ENCODE measurements at regions not wholly inside any gene's neighbourhood (a gene's known extent, or its start where the extent isn't known, plus 50 kb on each side); places are given as distances from the start of the nearest gene placed in this dataset.

- Mint-ChIP-seq H3K36me3 (ENCODE audit: low read depth, unreplicated experiment) (no peaks in the 10 kb centered on the region), H3K27ac (ENCODE audit: unreplicated experiment) (no peak overlapping the region), H3K27me3 (ENCODE audit: unreplicated experiment) (no peaks in the 10 kb centered on the region), H3K4me1 (ENCODE audit: unreplicated experiment) (no peaks in the 10 kb centered on the region), H3K4me3 (ENCODE audit: unreplicated experiment) (no peak overlapping the region), H3K9me3 (ENCODE audit: unreplicated experiment) (no peaks in the 10 kb centered on the region)
- TF ChIP-seq CTCF (IDR thresholded peaks at IDR 0.05; ENCODE audit: unreplicated experiment), result no peak
- no peak for DNase-seq (ENCODE audit: low spot score)
These were observed 178.2 kb downstream of the HS3ST1 start for GRCh38 chr4:11250510-11250909.

GRCh38 chr4:11232015-11232414, 196.7 kb downstream of the HS3ST1 start:
- Mint-ChIP-seq H3K4me1 (ENCODE audit: unreplicated experiment) (peaks cover 9% of the 10 kb centered on the region), H3K36me3 (ENCODE audit: low read depth, unreplicated experiment) (no peaks in the 10 kb centered on the region), H3K27ac (ENCODE audit: unreplicated experiment) (no peak overlapping the region), H3K9me3 (ENCODE audit: unreplicated experiment) (no peaks in the 10 kb centered on the region), H3K27me3 (ENCODE audit: unreplicated experiment) (peaks cover 2% of the 10 kb centered on the region), H3K4me3 (ENCODE audit: unreplicated experiment) (no peak overlapping the region)
- no peak for TF ChIP-seq CTCF (IDR thresholded peaks at IDR 0.05; ENCODE audit: unreplicated experiment)
- no peak for DNase-seq (ENCODE audit: low spot score)

GRCh38 chr4:11230866-11231265, 197.8 kb downstream of the HS3ST1 start:
- Mint-ChIP-seq H3K4me3 (ENCODE audit: unreplicated experiment) (no peak overlapping the region), H3K36me3 (ENCODE audit: low read depth, unreplicated experiment) (no peaks in the 10 kb centered on the region), H3K27ac (ENCODE audit: unreplicated experiment) (no peak overlapping the region), H3K9me3 (ENCODE audit: unreplicated experiment) (no peaks in the 10 kb centered on the region), H3K4me1 (ENCODE audit: unreplicated experiment) (peaks cover 9% of the 10 kb centered on the region), H3K27me3 (ENCODE audit: unreplicated experiment) (peaks cover 2% of the 10 kb centered on the region)
- no peak for DNase-seq (ENCODE audit: low spot score)
- TF ChIP-seq CTCF (IDR thresholded peaks at IDR 0.05; ENCODE audit: unreplicated experiment), result no peak

GRCh38 chr4:11228530-11228929, 200.2 kb downstream of the HS3ST1 start:
- Mint-ChIP-seq H3K4me3 (ENCODE audit: unreplicated experiment) (no peak overlapping the region), H3K27ac (ENCODE audit: unreplicated experiment) (no peak overlapping the region), H3K36me3 (ENCODE audit: low read depth, unreplicated experiment) (no peaks in the 10 kb centered on the region), H3K4me1 (ENCODE audit: unreplicated experiment) (peaks cover 13% of the 10 kb centered on the region), H3K9me3 (ENCODE audit: unreplicated experiment) (no peaks in the 10 kb centered on the region), H3K27me3 (ENCODE audit: unreplicated experiment) (peaks cover 2% of the 10 kb centered on the region)
- no peak for DNase-seq (ENCODE audit: low spot score)
- no peak for TF ChIP-seq CTCF (IDR thresholded peaks at IDR 0.05; ENCODE audit: unreplicated experiment)

GRCh38 chr4:11223311-11223710, 205.4 kb downstream of the HS3ST1 start:
- Mint-ChIP-seq H3K36me3 (ENCODE audit: low read depth, unreplicated experiment) (no peaks in the 10 kb centered on the region), H3K4me3 (ENCODE audit: unreplicated experiment) (no peak overlapping the region), H3K27me3 (ENCODE audit: unreplicated experiment) (peaks cover 2% of the 10 kb centered on the region), H3K27ac (ENCODE audit: unreplicated experiment) (no peak overlapping the region), H3K4me1 (ENCODE audit: unreplicated experiment) (peaks cover 3% of the 10 kb centered on the region), H3K9me3 (ENCODE audit: unreplicated experiment) (no peaks in the 10 kb centered on the region)
- no peak for TF ChIP-seq CTCF (IDR thresholded peaks at IDR 0.05; ENCODE audit: unreplicated experiment)
- DNase-seq (ENCODE audit: low spot score), result no peak

Data from endothelial cell (in vitro differentiated cells).